ENCODE measurements at regions not wholly inside any gene's neighbourhood (a gene's known extent, or its start where the extent isn't known, plus 50 kb on each side); places are given as distances from the start of the nearest gene placed in this dataset.

GRCh38 chr18:37946324-37946723, 380.7 kb upstream of the CELF4 start:
- Histone ChIP-seq H4K20me1 (ENCODE audit: low read depth, low read length) (no peaks in the 10 kb centered on the region), H3F3A (ENCODE audit: insufficient read depth) (no peaks in the 10 kb centered on the region), H3K79me2 (ENCODE audit: insufficient read depth, low read length) (no peaks in the 10 kb centered on the region), H3K27ac (ENCODE audit: low read depth, low read length) (no peak overlapping the region), H3K9ac (ENCODE audit: low read length) (no peak overlapping the region), H3K4me2 (ENCODE audit: low read depth, low read length, poor library complexity, severe bottlenecking) (no peak overlapping the region), H3K9me3 (ENCODE audit: insufficient read depth, low read length) (no peaks in the 10 kb centered on the region), H3K27me3 (ENCODE audit: low read length) (no peaks in the 10 kb centered on the region), H3K4me3 (ENCODE audit: insufficient read depth, low read length, poor library complexity, severe bottlenecking) (no peak overlapping the region), H3K36me3 (ENCODE audit: low read length) (no peaks in the 10 kb centered on the region), H3K9me2 (replicated peaks; ENCODE audit: insufficient read depth, low read length) (no peaks in the 10 kb centered on the region), H2AFZ (ENCODE audit: low read depth, low read length, severe bottlenecking) (no peak overlapping the region)
- no peak for TF ChIP-seq EZH2phosphoT487 (conservative IDR thresholded peaks at IDR 0.05; ENCODE audit: low read length)
- no peak for TF ChIP-seq CTCF (IDR thresholded peaks at IDR 0.05; ENCODE audit: insufficient read depth, low read length, poor library complexity, severe bottlenecking)

- H3K9me2 ChIP-seq (replicated peaks; ENCODE audit: insufficient read depth, low read length), result no peaks in the 10 kb centered on the region
- no peak overlapping the region for H3K9ac ChIP-seq (ENCODE audit: low read length)
- no peak overlapping the region for H3K27ac ChIP-seq (ENCODE audit: low read depth, low read length)
- no peaks in the 10 kb centered on the region for H4K20me1 ChIP-seq (ENCODE audit: low read depth, low read length)
- no peaks in the 10 kb centered on the region for H3K36me3 ChIP-seq (ENCODE audit: low read length)
- no peaks in the 10 kb centered on the region for H3F3A ChIP-seq (ENCODE audit: insufficient read depth)
- H3K4me2 ChIP-seq (ENCODE audit: low read depth, low read length, poor library complexity, severe bottlenecking), result no peak overlapping the region
- H3K9me3 ChIP-seq (ENCODE audit: insufficient read depth, low read length), result no peaks in the 10 kb centered on the region
- no peaks in the 10 kb centered on the region for H3K27me3 ChIP-seq (ENCODE audit: low read length)
- TF ChIP-seq CTCF (IDR thresholded peaks at IDR 0.05; ENCODE audit: insufficient read depth, low read length, poor library complexity, severe bottlenecking), result no peak
- TF ChIP-seq EZH2phosphoT487 (conservative IDR thresholded peaks at IDR 0.05; ENCODE audit: low read length), result no peak
- no peak overlapping the region for H2AFZ ChIP-seq (ENCODE audit: low read depth, low read length, severe bottlenecking)
- no peaks in the 10 kb centered on the region for H3K79me2 ChIP-seq (ENCODE audit: insufficient read depth, low read length)
- H3K4me3 ChIP-seq (ENCODE audit: insufficient read depth, low read length, poor library complexity, severe bottlenecking), result no peak overlapping the region
Observed at GRCh38 chr18:37944700-37945270, 379.2 kb upstream of the CELF4 start.

GRCh38 chr18:37937287-37937686, 371.7 kb upstream of the CELF4 start:
- H3K27me3 ChIP-seq (ENCODE audit: low read length), result no peaks in the 10 kb centered on the region
- no peaks in the 10 kb centered on the region; the same call in 1 of the 2 replicates for H4K20me1 ChIP-seq (ENCODE audit: low read depth, low read length)
- H3K36me3 ChIP-seq (ENCODE audit: low read length), result no peaks in the 10 kb centered on the region
- H3K4me2 ChIP-seq (ENCODE audit: low read depth, low read length, poor library complexity, severe bottlenecking), result no peak overlapping the region
- H3K9me3 ChIP-seq (ENCODE audit: insufficient read depth, low read length), result peaks cover 12% of the 10 kb centered on the region; the same call in 1 of the 2 replicates
- TF ChIP-seq CTCF (IDR thresholded peaks at IDR 0.05; ENCODE audit: insufficient read depth, low read length, poor library complexity, severe bottlenecking), result no peak
- no peak for TF ChIP-seq EZH2phosphoT487 (conservative IDR thresholded peaks at IDR 0.05; ENCODE audit: low read length)
- no peak overlapping the region for H3K9ac ChIP-seq (ENCODE audit: low read length)
- H3F3A ChIP-seq (ENCODE audit: insufficient read depth), result no peaks in the 10 kb centered on the region
- H2AFZ ChIP-seq (ENCODE audit: low read depth, low read length, severe bottlenecking), result no peak overlapping the region
- H3K27ac ChIP-seq (ENCODE audit: low read depth, low read length), result no peak overlapping the region
- H3K4me3 ChIP-seq (ENCODE audit: insufficient read depth, low read length, poor library complexity, severe bottlenecking), result no peak overlapping the region
- no peaks in the 10 kb centered on the region for H3K79me2 ChIP-seq (ENCODE audit: insufficient read depth, low read length)
- no peaks in the 10 kb centered on the region for H3K9me2 ChIP-seq (replicated peaks; ENCODE audit: insufficient read depth, low read length)

Data from SU-DHL-6 (cell line).